GM06990 (cell line): ENCODE measurements at regions not wholly inside any gene's neighbourhood (a gene's known extent, or its start where the extent isn't known, plus 50 kb on each side); places are given as distances from the start of the nearest gene placed in this dataset.

ENCODE experiments used
- DNase-seq: peaks from one replicate; pipeline ENCODE4 v3.0.0-alpha.2; 2011; ENCODE audit not compliant: insufficient read length; ENCODE audit errors: extremely low read depth
- H3K27me3 ChIP-seq: replicated peaks from 2 replicates; pipeline ENCODE4 v1.6.0; 2011; ENCODE audit warnings: low read length; ENCODE audit not compliant: control insufficient read depth, insufficient read depth
- H3K36me3 ChIP-seq: 2 replicates; pipeline ENCODE4 v1.5.1; 2011; ENCODE audit warnings: low read length; ENCODE audit not compliant: control insufficient read depth, insufficient read depth
- H3K4me3 ChIP-seq: replicated peaks from 2 replicates; pipeline ENCODE4 v1.5.1; 2011; ENCODE audit warnings: low read depth, mild to moderate bottlenecking, control low read depth, low read length
- TF ChIP-seq, protein P1 (sequence below): IDR thresholded peaks from 2 replicates; pipeline ENCODE4 v1.5.1; 2011; ENCODE audit warnings: low read length, control low read depth, mild to moderate bottlenecking, inconsistent platforms; ENCODE audit not compliant: insufficient read depth, poor library complexity, severe bottlenecking

GRCh38 chr6:95288251-95288650 lies 289.1 kb upstream of the MANEA start:
- Histone ChIP-seq H3K4me3 (no peak overlapping the region), H3K36me3 (no peaks in the 10 kb centered on the region), H3K27me3 (no peaks in the 10 kb centered on the region)
- no peak for DNase-seq
- TF ChIP-seq, protein P1, sequence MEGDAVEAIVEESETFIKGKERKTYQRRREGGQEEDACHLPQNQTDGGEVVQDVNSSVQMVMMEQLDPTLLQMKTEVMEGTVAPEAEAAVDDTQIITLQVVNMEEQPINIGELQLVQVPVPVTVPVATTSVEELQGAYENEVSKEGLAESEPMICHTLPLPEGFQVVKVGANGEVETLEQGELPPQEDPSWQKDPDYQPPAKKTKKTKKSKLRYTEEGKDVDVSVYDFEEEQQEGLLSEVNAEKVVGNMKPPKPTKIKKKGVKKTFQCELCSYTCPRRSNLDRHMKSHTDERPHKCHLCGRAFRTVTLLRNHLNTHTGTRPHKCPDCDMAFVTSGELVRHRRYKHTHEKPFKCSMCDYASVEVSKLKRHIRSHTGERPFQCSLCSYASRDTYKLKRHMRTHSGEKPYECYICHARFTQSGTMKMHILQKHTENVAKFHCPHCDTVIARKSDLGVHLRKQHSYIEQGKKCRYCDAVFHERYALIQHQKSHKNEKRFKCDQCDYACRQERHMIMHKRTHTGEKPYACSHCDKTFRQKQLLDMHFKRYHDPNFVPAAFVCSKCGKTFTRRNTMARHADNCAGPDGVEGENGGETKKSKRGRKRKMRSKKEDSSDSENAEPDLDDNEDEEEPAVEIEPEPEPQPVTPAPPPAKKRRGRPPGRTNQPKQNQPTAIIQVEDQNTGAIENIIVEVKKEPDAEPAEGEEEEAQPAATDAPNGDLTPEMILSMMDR = no peak

DNA sequence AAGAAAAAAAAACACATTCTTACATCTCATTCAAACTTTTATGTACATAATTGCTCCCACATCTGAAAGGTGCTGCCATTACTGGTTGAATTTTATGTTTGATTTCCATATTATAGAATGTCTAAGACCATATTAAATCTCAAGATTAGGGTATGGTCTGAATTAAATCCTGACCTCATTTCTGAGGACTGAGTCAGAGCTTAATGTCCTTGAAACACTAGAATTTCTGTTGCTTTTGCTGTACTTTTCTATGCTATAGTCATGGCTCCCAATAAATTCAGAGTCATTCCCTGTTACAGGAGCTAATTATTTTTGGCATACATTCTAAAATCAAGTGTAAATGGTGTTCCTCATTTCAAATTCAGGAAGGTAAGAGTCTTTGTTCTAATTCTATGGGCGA lies 285.3 kb upstream of the MANEA start:
- DNase-seq = no peak
- TF ChIP-seq, protein P1 = no peak

DNA sequence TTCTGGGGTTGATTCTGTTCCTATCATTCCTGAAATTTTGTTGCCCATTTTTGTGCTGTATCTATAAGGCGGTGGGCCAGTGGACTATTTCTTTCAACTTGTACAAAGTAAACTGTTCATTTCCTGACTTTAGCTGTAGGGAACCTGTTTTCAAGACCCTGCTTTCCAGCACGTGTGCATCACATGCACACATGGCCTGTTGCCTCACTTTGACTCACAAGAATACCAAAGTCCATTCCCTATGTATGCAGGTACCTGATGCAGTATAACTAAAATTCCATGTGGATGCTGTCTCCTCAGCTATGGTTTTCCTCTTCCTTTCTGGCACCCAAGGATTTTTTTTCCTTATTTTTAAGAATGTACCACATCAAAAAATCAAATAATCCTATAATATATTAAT lies 284.1 kb upstream of the MANEA start:
- no peaks in the 10 kb centered on the region for H3K27me3 ChIP-seq
- DNase-seq = no peak
- no peak overlapping the region for H3K4me3 ChIP-seq
- H3K36me3 ChIP-seq = no peaks in the 10 kb centered on the region
- TF ChIP-seq, protein P1 = no peak

More for the DNA sequence above, 285.3 kb upstream of the MANEA start:
- no peak overlapping the region for H3K4me3 ChIP-seq
- H3K27me3 ChIP-seq = no peaks in the 10 kb centered on the region
- no peaks in the 10 kb centered on the region for H3K36me3 ChIP-seq

DNA sequence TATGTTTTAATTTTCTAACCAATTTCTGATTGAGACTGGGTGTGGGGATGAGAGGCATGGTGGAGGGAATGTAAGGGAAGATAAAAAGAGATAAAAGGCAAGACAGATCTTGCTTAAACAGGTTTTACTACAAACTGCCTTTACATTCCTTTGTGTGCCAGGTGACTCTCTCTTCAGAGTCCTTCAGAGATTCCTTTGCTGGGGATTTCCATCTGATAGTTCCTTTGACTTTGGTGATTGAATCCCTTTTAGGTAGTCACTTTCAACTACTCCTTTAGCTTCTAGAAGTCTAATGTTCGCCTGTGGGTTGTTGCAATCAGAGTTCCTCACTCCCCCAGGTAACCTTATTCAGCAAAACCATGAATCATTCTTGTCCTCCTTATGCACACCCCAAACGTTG lies 283.3 kb upstream of the MANEA start:
- TF ChIP-seq, protein P1 = no peak
- no peak for DNase-seq
- no peaks in the 10 kb centered on the region for H3K27me3 ChIP-seq
- H3K4me3 ChIP-seq = no peak overlapping the region
- no peaks in the 10 kb centered on the region for H3K36me3 ChIP-seq

DNA sequence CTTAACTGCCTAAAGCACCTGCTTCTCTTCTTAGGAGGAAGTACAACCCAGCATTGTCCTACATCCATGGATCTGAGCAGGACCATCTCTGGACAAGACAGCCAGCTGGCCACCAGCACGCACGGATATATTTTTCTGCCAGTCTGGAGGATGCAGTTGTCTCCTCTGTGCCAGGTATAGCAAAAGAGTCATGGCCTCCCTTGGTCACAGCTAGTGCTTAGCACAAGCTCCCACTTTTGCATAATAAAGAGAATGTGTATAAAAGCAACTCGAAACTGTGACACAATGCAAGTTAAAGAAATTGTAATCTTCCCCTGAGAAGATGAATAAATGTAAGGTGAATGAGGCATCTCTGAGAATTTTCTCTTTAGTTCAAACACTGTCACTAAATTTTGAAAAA lies 267.8 kb upstream of the MANEA start:
- H3K27me3 ChIP-seq = no peaks in the 10 kb centered on the region
- H3K36me3 ChIP-seq = no peaks in the 10 kb centered on the region
- TF ChIP-seq, protein P1 = no peak
- no peak overlapping the region for H3K4me3 ChIP-seq
- DNase-seq = no peak

- no peak overlapping the region for H3K4me3 ChIP-seq
- TF ChIP-seq, protein P1 = no peak
- H3K36me3 ChIP-seq = no peaks in the 10 kb centered on the region
- no peak for DNase-seq
- H3K27me3 ChIP-seq = no peaks in the 10 kb centered on the region
These were observed 259.2 kb upstream of the MANEA start for GRCh38 chr6:95318137-95318536.
